Naive thymus-derived CD4-positive, alpha-beta T cell (primary cell): ENCODE measurements at regions not wholly inside any gene's neighbourhood (a gene's known extent, or its start where the extent isn't known, plus 50 kb on each side); places are given as distances from the start of the nearest gene placed in this dataset.

Experiments used
- ATAC-seq: fragments of 150-1000 bp; cut with Tn5 transposase; 2 replicates; pipeline ENCODE4 v1.10.0; 2021; ENCODE audit warnings: mild to moderate bottlenecking, moderate library complexity
- CTCF ChIA-PET: fragments of 350-600 bp; sonication (Branson Sonifier 250); formaldehyde crosslinking; loops from one replicate; lab custom pipeline; 2021; ENCODE audit warnings: antibody characterized with exemption; lab: Charles Lee
- POLR2A ChIA-PET: fragments of 350-600 bp; sonication (Branson Sonifier 250); formaldehyde crosslinking; loops from one replicate; lab custom pipeline; 2021; ENCODE audit warnings: antibody characterized with exemption, inconsistent platforms; lab: Charles Lee
- DNase-seq, 9 donors: peaks; one replicate each; pipeline versions ENCODE4 v3.0.0 to v3.0.0-alpha.2; 2020 to 2022; ENCODE audit warnings: mixed read lengths in 1 of 9
- H3K27ac ChIP-seq: one replicate; pipeline ENCODE4 v1.7.0; 2013; ENCODE audit warnings: mild to moderate bottlenecking, low read depth, low read length, moderate library complexity
- H3K27me3 ChIP-seq, 2 donors: one replicate each; pipeline ENCODE4 v1.7.0; 2013; ENCODE audit warnings: low read length in 2 of 2, mild to moderate bottlenecking in 2 of 2, moderate library complexity in 2 of 2; ENCODE audit not compliant: control insufficient read depth in 2 of 2, insufficient read depth in 2 of 2
- H3K36me3 ChIP-seq, 3 experiments: 1 replicate in 2 of 3; 2 replicates in 1 of 3; pipeline ENCODE4 v1.7.0; 2013; ENCODE audit warnings: low read length in 3 of 3, mild to moderate bottlenecking in 3 of 3, moderate library complexity in 1 of 3; ENCODE audit not compliant: insufficient read depth in 3 of 3, control insufficient read depth in 2 of 3
- H3K4me1 ChIP-seq, 2 donors: one replicate each; pipeline ENCODE4 v1.7.0; 2013; ENCODE audit warnings: low read length in 2 of 2, mild to moderate bottlenecking in 2 of 2, moderate library complexity in 1 of 2; ENCODE audit not compliant: control insufficient read depth in 2 of 2, insufficient read depth in 2 of 2
- H3K4me3 ChIP-seq: 2 replicates; pipeline ENCODE4 v1.7.0; 2013; ENCODE audit warnings: mild to moderate bottlenecking, low read length
- H3K9me3 ChIP-seq, 3 experiments: 1 replicate in 2 of 3; 2 replicates in 1 of 3; pipeline ENCODE4 v1.7.0; 2013; ENCODE audit warnings: low read length in 3 of 3; ENCODE audit not compliant: control insufficient read depth in 2 of 3
- H3K27ac Mint-ChIP-seq, 9 donors: one replicate each; pipeline ENCODE4 v1.8.0; 2020 to 2022; ENCODE audit warnings: mixed read lengths in 9 of 9, mild to moderate bottlenecking in 8 of 9, moderate library complexity in 5 of 9, inconsistent platforms in 2 of 9
- H3K27me3 Mint-ChIP-seq, 5 donors: one replicate each; pipeline ENCODE4 v1.8.0; 2021 to 2022; ENCODE audit warnings: mixed read lengths in 5 of 5, mild to moderate bottlenecking in 1 of 5
- H3K36me3 Mint-ChIP-seq, 5 donors: one replicate each; pipeline ENCODE4 v1.8.0; 2020 to 2022; ENCODE audit warnings: mixed read lengths in 5 of 5, mild to moderate bottlenecking in 3 of 5, inconsistent platforms in 1 of 5
- H3K4me1 Mint-ChIP-seq, 7 donors: one replicate each; pipeline ENCODE4 v1.8.0; 2020 to 2022; ENCODE audit warnings: mixed read lengths in 7 of 7, mild to moderate bottlenecking in 3 of 7, inconsistent platforms in 1 of 7
- H3K4me3 Mint-ChIP-seq, 10 donors: one replicate each; pipeline ENCODE4 v1.8.0; 2020 to 2022; ENCODE audit warnings: mild to moderate bottlenecking in 10 of 10, mixed read lengths in 10 of 10, moderate library complexity in 6 of 10, inconsistent platforms in 2 of 10
- H3K9me3 Mint-ChIP-seq, 11 donors: one replicate each; pipeline ENCODE4 v1.8.0; 2020 to 2022; ENCODE audit warnings: mixed read lengths in 11 of 11, mild to moderate bottlenecking in 4 of 11, inconsistent platforms in 1 of 11, moderate library complexity in 1 of 11
- intact Hi-C, 2 donors: fragments of 100-400 bp; cut with micrococcal nuclease; formaldehyde crosslinking; loops; one replicate each; pipeline ENCODE4 v1.15.1; 2023

DNA sequence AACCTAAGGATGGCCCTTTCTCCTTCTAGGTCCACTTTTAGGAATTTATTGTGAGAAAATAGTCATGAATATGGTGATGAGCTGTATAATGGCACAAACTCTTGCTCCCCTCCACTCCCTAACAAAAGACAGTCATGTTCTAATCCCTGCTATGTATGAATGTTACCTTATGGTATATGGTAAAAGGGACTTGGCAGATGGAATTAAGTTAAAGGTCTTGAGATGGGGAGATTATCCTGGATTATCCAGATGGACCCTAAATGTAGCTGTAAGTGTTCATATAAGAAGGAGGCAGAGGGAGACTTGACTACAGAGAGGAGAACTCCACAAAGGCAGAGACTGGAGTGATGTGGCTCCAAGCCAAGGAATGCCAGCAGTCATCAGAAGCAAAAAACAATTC lies 296.1 kb downstream of the SOX9 start:
- H3K9me3 ChIP-seq: peaks cover 0 to 8% (median 5%) of the 10 kb centered on the region in 3 experiments
- Mint-ChIP-seq H3K27ac (no peak overlapping the region), H3K9me3 (peaks cover 5 to 38% (median 14%) of the 10 kb centered on the region in 11 donors), H3K4me3 (no peak overlapping the region), H3K36me3 (peaks cover 0 to 8% (median 4%) of the 10 kb centered on the region in 5 donors), H3K27me3 (peaks cover 0 to 27% (median 4%) of the 10 kb centered on the region in 5 donors), H3K4me1 (peaks cover 0 to 7% (median 0%) of the 10 kb centered on the region in 7 donors)
- H3K4me1 ChIP-seq: no peaks in the 10 kb centered on the region
- DNase-seq: no peak
- ChIA-PET POLR2A (no interaction called here), CTCF (no interaction called here)
- no peak overlapping the region for H3K4me3 ChIP-seq
- no peak for ATAC-seq
- no peak overlapping the region for H3K27ac ChIP-seq
- no peaks in the 10 kb centered on the region for H3K36me3 ChIP-seq
- intact Hi-C loops: no loop called here
- H3K27me3 ChIP-seq: no peaks in the 10 kb centered on the region

DNA sequence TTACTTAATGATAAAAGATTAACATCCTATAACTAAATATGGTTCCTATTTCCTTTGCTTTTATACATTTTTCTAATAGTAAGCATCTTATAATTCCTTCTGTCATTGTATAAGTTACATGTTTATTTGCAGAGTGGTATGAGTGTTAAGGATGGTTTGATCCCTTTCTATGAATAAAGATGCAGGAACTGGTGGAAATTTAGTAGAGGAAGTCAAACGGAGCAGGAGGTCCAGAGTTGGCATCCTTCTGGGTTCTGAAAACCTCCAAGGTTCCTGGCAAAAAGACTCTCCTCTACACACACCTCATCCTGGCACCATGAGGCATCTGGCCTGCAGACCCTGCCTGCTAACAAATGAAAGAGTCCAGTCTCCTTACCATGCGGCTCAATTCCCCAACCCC lies 296.8 kb downstream of the SOX9 start:
- POLR2A ChIA-PET: no interaction called here
- peaks cover 0 to 8% (median 0%) of the 10 kb centered on the region in 7 donors for H3K4me1 Mint-ChIP-seq

DNA sequence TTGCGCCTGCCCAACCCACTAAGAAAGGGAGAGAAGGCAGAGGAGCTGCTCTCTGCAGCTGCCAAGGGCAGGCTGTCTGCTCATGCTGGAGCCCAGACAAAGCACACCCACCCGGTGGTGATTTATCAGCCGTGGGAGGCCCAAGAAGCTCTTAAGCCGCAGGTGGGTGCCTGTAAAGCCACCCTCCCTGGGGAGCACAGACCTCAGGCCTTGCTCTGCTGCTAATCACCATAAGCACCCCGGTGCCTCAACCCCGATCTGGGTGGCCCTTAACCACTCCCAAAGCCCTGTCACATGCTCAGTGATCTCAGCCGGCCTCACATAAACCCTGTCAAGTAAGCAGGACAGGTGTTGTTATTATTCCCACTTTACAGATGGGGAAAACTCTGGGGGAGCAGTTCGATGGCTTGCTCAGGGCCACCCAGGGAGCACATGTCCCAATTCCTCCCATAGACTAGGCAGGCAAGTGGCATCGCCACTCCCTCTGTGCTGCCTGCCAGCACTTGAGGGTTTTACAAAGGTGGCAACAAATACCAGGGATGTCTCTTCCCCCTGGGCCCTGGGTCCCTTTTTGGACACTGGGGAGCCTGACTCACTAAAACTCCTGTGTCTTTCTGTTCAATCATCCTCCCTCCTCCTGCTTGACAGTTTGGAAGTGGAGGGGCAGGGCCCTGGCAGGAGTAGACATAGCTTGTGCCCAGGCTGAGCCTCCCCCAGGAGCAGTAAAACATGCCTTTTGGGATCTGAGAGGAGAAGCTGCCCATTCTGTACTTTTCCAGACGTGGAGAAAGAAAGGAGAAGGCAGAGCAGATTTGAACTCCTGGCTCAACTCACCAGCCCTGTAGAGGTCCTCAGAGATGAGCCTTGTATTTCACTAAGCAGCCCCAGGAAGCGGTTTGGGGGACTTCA lies 299.3 kb downstream of the SOX9 start:
- Histone ChIP-seq H3K4me3 (no peak overlapping the region), H3K9me3 (peaks cover 0 to 8% (median 5%) of the 10 kb centered on the region in 3 experiments), H3K36me3 (no peaks in the 10 kb centered on the region), H3K4me1 (no peaks in the 10 kb centered on the region), H3K27me3 (no peaks in the 10 kb centered on the region), H3K27ac (no peak overlapping the region)
- intact Hi-C loops: no loop called here
- Mint-ChIP-seq H3K4me1 (peaks cover 0 to 8% (median 0%) of the 10 kb centered on the region in 7 donors), H3K4me3 (no peak overlapping the region), H3K9me3 (peaks cover 5 to 27% (median 9%) of the 10 kb centered on the region in 11 donors), H3K36me3 (peaks cover 0 to 8% (median 4%) of the 10 kb centered on the region in 5 donors), H3K27ac (no peak overlapping the region), H3K27me3 (peaks cover 0 to 22% (median 3%) of the 10 kb centered on the region in 5 donors)
- CTCF ChIA-PET: no interaction called here
- DNase-seq (no peak), ATAC-seq (no peak)
- POLR2A ChIA-PET: no interaction called here

More for the DNA sequence above, 296.8 kb downstream of the SOX9 start:
- ATAC-seq (no peak), DNase-seq (no peak)
- Histone ChIP-seq H3K36me3 (no peaks in the 10 kb centered on the region), H3K9me3 (peaks cover 0 to 8% (median 5%) of the 10 kb centered on the region in 3 experiments), H3K27me3 (no peaks in the 10 kb centered on the region), H3K4me3 (no peak overlapping the region), H3K4me1 (no peaks in the 10 kb centered on the region), H3K27ac (no peak overlapping the region)
- no peak overlapping the region for H3K4me3 Mint-ChIP-seq
- H3K36me3 Mint-ChIP-seq: peaks cover 0 to 8% (median 4%) of the 10 kb centered on the region in 5 donors
- intact Hi-C loops: no loop called here
- H3K27me3 Mint-ChIP-seq: peaks cover 0 to 25% (median 4%) of the 10 kb centered on the region in 5 donors
- CTCF ChIA-PET: no interaction called here
- no peak overlapping the region for H3K27ac Mint-ChIP-seq
- peaks cover 5 to 37% (median 14%) of the 10 kb centered on the region in 11 donors for H3K9me3 Mint-ChIP-seq

DNA sequence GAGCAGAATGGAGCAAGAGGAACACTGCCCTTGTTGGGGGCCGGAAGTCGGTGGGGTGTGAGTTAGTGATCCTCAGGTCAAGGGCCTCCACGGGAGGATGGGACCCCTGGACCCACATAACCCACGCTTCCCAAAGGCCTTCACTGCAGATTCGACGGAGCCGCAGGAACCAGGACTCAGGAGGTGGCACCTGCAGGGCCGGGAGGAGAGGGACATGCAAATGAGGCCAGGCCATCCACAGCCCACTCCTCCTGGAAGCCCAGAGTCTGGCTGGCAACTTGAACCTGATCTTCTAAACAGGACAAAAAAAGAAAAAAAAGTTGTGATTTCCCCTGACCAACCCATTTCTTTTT lies 299.9 kb downstream of the SOX9 start:
- H3K4me3 Mint-ChIP-seq: no peak overlapping the region
- intact Hi-C loops: no loop called here
- H3K9me3 Mint-ChIP-seq: peaks cover 5 to 21% (median 9%) of the 10 kb centered on the region in 11 donors
- ATAC-seq (no peak), DNase-seq (no peak)
- peaks cover 0 to 17% (median 1%) of the 10 kb centered on the region in 5 donors for H3K27me3 Mint-ChIP-seq
- ChIA-PET POLR2A (no interaction called here), CTCF (no interaction called here)
- peaks cover 0 to 8% (median 5%) of the 10 kb centered on the region in 3 experiments for H3K9me3 ChIP-seq
- no peak overlapping the region for H3K4me3 ChIP-seq
- no peak overlapping the region for H3K27ac Mint-ChIP-seq
- H3K36me3 Mint-ChIP-seq: peaks cover 0 to 8% (median 4%) of the 10 kb centered on the region in 5 donors
- no peaks in the 10 kb centered on the region for H3K4me1 ChIP-seq
- H3K36me3 ChIP-seq: no peaks in the 10 kb centered on the region
- H3K4me1 Mint-ChIP-seq: peaks cover 0 to 8% (median 0%) of the 10 kb centered on the region in 7 donors
- no peak overlapping the region for H3K27ac ChIP-seq
- no peaks in the 10 kb centered on the region for H3K27me3 ChIP-seq

DNA sequence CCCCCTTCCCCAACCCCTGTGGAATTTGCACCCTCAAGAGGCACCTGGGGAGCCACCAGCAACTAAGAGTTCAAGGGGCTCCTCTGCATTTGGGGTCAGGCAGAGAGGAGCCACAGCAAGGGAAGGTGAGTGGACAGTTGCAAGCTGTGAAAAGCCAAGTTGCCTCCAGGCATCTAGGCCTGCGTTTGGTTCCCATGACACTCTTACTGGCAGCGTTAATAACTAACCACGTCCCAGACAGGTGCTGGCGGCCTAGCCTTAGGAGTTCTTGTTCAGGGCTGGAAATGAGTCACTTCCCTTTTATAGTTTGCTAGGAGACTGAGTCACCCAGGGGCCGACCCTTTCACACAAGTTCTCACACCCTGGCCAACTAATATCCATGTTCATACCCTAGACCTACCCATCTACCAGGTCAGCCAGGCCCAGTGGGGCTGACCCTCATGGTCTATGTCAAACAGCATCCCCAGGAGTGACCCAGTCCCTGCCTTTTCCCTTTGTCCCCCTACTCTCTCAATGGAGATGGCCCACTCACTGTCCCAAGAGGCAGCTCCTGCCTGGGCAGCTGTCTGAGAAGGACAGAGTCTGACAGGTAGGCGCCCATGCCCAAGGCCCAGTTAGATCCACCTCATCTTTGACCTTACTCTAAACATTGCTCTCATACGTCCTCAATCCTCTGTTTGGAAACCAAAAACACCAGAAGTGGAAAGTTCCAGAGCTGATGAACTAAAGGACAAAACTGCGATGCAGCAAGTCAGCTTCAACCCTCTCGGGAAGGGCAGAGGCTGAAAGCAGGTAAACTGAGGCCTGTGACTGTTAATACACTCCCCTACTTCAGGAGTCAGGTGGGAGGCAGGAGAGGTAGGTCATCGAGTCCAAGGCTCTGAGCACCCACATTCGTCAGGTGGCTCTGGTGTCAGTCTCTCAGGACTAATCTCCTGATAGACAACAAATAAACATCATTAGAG lies 300.6 kb downstream of the SOX9 start:
- Histone ChIP-seq H3K27ac (no peak overlapping the region), H3K4me3 (no peak overlapping the region), H3K36me3 (no peaks in the 10 kb centered on the region), H3K4me1 (no peaks in the 10 kb centered on the region), H3K9me3 (peaks cover 0 to 8% (median 5%) of the 10 kb centered on the region in 3 experiments), H3K27me3 (no peaks in the 10 kb centered on the region)
- H3K27me3 Mint-ChIP-seq: peaks cover 0 to 15% (median 6%) of the 10 kb centered on the region in 5 donors
- intact Hi-C loops: no loop called here
- peaks cover 5 to 21% (median 9%) of the 10 kb centered on the region in 11 donors for H3K9me3 Mint-ChIP-seq
- ChIA-PET POLR2A (no interaction called here), CTCF (no interaction called here)
- peak overlapping the region in 1 of 9 donors; percentile 52 for H3K27ac Mint-ChIP-seq
- no peak overlapping the region for H3K4me3 Mint-ChIP-seq
- H3K4me1 Mint-ChIP-seq: peaks cover 0 to 8% (median 0%) of the 10 kb centered on the region in 7 donors
- H3K36me3 Mint-ChIP-seq: peaks cover 0 to 8% (median 4%) of the 10 kb centered on the region in 5 donors
- DNase-seq (peak in 1 of 9 donors; percentile 23), ATAC-seq (no peak)

DNA sequence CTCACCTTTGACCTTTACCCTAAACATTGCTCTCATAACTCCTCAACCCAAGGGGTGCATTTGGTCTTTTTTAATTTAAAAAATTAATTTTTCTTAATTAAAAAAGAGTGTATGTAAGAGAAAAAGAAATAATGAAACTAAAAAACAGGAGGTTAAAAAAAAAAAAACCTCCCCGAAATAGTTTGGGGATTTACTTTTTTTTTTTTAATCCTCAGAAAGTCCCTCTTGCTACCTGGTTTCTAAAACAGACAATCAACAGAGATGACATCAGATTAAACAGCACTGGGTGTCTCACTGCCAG lies 301.3 kb downstream of the SOX9 start:
- Histone ChIP-seq H3K36me3 (no peaks in the 10 kb centered on the region), H3K4me3 (no peak overlapping the region), H3K27me3 (no peaks in the 10 kb centered on the region), H3K9me3 (peaks cover 0 to 8% (median 5%) of the 10 kb centered on the region in 3 experiments), H3K4me1 (no peaks in the 10 kb centered on the region), H3K27ac (no peak overlapping the region)
- POLR2A ChIA-PET: no interaction called here
- intact Hi-C loops: no loop called here
- Mint-ChIP-seq H3K4me3 (no peak overlapping the region), H3K36me3 (peaks cover 0 to 6% (median 4%) of the 10 kb centered on the region in 5 donors), H3K4me1 (peaks cover 0 to 8% (median 0%) of the 10 kb centered on the region in 7 donors), H3K27me3 (peaks cover 0 to 15% (median 6%) of the 10 kb centered on the region in 5 donors), H3K9me3 (peaks cover under 1 to 16% (median 9%) of the 10 kb centered on the region in 11 donors), H3K27ac (no peak overlapping the region)
- ATAC-seq (peak; percentile 17), DNase-seq (no peak)
- CTCF ChIA-PET: no interaction called here
